ENCODE measurements at regions not wholly inside any gene's neighbourhood (a gene's known extent, or its start where the extent isn't known, plus 50 kb on each side); places are given as distances from the start of the nearest gene placed in this dataset.
"Not testable (repeated sequence)": the region's sequence is repeated elsewhere in the genome, so short reads cannot be mapped to it uniquely, and the experiment has no call there.

- FAIRE-seq, result not testable (repeated sequence)
Measured at GRCh38 chr16:16563962-16564361, 185.0 kb downstream of the NPIPA7 start.

GRCh38 chr16:16565326-16565725 lies 186.4 kb downstream of the NPIPA7 start:
- FAIRE-seq, result not testable (repeated sequence)

GRCh38 chr16:16570055-16570454 lies 191.1 kb downstream of the NPIPA7 start:
- FAIRE-seq, result not testable (repeated sequence)

GRCh38 chr16:16570874-16571273 lies 191.9 kb downstream of the NPIPA7 start:
- FAIRE-seq, result not testable (repeated sequence)

GRCh38 chr16:16572130-16572774 lies 193.3 kb downstream of the NPIPA7 start:
- not testable (repeated sequence) for FAIRE-seq

GRCh38 chr16:16577062-16577461 lies 198.1 kb downstream of the NPIPA7 start:
- not testable (repeated sequence) for FAIRE-seq

GRCh38 chr16:16578701-16579100 lies 199.8 kb downstream of the NPIPA7 start:
- FAIRE-seq, result no peak

GRCh38 chr16:16582916-16583315 lies 204.0 kb downstream of the NPIPA7 start:
- not testable (repeated sequence) for FAIRE-seq

- not testable (repeated sequence) for FAIRE-seq
Measured at GRCh38 chr16:16586073-16586651, 207.2 kb downstream of the NPIPA7 start.

- not testable (repeated sequence) for FAIRE-seq
Measured at GRCh38 chr16:16586969-16587368, 208.0 kb downstream of the NPIPA7 start.

GRCh38 chr16:16588436-16588835 lies 209.5 kb downstream of the NPIPA7 start:
- not testable (repeated sequence) for FAIRE-seq

GRCh38 chr16:16590654-16591318 lies 211.8 kb downstream of the NPIPA7 start:
- FAIRE-seq, result not testable (repeated sequence)

- not testable (repeated sequence) for FAIRE-seq
Measured at GRCh38 chr16:16593156-16593863, 214.4 kb downstream of the NPIPA7 start.

GRCh38 chr16:16595029-16595718 lies 216.2 kb downstream of the NPIPA7 start:
- FAIRE-seq, result not testable (repeated sequence)

- FAIRE-seq, result not testable (repeated sequence)
Measured at GRCh38 chr16:16601239-16601638, 222.3 kb downstream of the NPIPA7 start.

- FAIRE-seq, result not testable (repeated sequence)
Measured at GRCh38 chr16:16607401-16608082, 228.6 kb downstream of the NPIPA7 start.

GRCh38 chr16:16609627-16610026 lies 230.7 kb downstream of the NPIPA7 start:
- FAIRE-seq, result not testable (repeated sequence)

- not testable (repeated sequence) for FAIRE-seq
Measured at GRCh38 chr16:16610389-16610967, 231.5 kb downstream of the NPIPA7 start.

GRCh38 chr16:16613212-16613611 lies 234.3 kb downstream of the NPIPA7 start:
- FAIRE-seq, result not testable (repeated sequence)

- FAIRE-seq, result not testable (repeated sequence)
Measured at GRCh38 chr16:16614484-16614883, 235.5 kb downstream of the NPIPA7 start.

- not testable (repeated sequence) for FAIRE-seq
Measured at GRCh38 chr16:16618963-16619465, 240.1 kb downstream of the NPIPA7 start.

Measured in G401.6 (cell line).